BLaER1 (cell line): ENCODE measurements at regions not wholly inside any gene's neighbourhood (a gene's known extent, or its start where the extent isn't known, plus 50 kb on each side); places are given as distances from the start of the nearest gene placed in this dataset.

Experiments used
- H3K27ac ChIP-seq: shearing (Covaris generic); formaldehyde crosslinking; 2 replicates; pipeline ENCODE4 v1.8.1; 2022
- H3K27me3 ChIP-seq: shearing (Covaris generic); formaldehyde crosslinking; 2 replicates; pipeline ENCODE4 v1.8.1; 2022
- H3K36me3 ChIP-seq: shearing (Covaris generic); formaldehyde crosslinking; 2 replicates; pipeline ENCODE4 v1.8.1; 2022
- H3K4me1 ChIP-seq: shearing (Covaris generic); formaldehyde crosslinking; 2 replicates; pipeline ENCODE4 v1.8.1; 2022
- H3K4me2 ChIP-seq: shearing (Covaris generic); formaldehyde crosslinking; 2 replicates; pipeline ENCODE4 v1.8.1; 2022
- H3K4me3 ChIP-seq: shearing (Covaris generic); formaldehyde crosslinking; 2 replicates; pipeline ENCODE4 v1.8.1; 2022
- H3K9ac ChIP-seq: shearing (Covaris generic); formaldehyde crosslinking; 2 replicates; pipeline ENCODE4 v1.8.1; 2022
- H3K9me3 ChIP-seq: shearing (Covaris generic); formaldehyde crosslinking; 2 replicates; pipeline ENCODE4 v1.8.1; 2022
- H4K20me1 ChIP-seq: shearing (Covaris generic); formaldehyde crosslinking; 2 replicates; pipeline ENCODE4 v1.8.1; 2022
- Cebpa-rat ChIP-seq: shearing (Covaris generic); IDR thresholded peaks from 2 replicates; pipeline ENCODE4 v1.8.1; 2022

DNA sequence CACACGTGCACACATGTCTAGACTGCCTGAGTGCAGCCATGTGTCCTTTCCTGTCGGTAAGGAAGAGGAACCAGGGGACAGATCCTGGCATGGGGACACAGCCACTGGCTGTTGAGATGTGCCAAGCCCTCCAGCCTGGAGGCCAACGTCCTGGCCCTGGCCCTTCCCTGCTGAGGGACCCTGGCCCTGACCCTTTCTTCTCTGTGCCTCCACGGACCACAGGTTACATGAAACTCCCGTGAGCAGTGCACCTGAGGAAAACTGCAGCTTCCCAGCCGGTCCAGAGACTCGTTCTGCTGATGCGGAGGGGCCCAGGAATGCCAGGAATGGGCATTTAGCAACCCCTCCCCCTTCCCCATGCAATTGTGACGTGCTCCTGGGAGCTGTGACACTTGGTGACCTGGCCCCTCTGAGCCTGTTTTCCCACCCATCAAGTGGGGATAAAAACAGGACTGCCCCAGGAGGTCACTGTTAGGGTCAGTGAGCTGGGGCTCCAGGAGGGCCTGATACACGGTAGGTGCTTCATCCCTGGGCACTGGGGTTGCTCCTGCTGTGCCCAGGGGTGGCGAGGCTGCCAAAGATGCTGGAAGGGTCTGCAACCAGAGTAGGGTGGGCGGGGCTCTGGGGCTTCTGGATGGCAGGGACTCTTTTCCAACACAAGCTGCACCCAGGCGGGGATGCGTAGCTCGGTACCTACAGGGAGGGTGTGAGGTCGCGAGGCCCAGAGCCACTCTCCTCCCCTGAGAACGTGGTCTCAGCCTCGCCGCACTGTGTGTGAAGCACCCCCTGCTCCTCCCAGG, 151.5 kb downstream of the C9orf50 start:
- H3K4me1 ChIP-seq = peaks cover 93% of the 10 kb centered on the region
- no peak overlapping the region for H3K27ac ChIP-seq
- H3K4me3 ChIP-seq = no peak overlapping the region
- H3K9me3 ChIP-seq = peaks cover under 1% of the 10 kb centered on the region
- H3K27me3 ChIP-seq = no peaks in the 10 kb centered on the region
- no peaks in the 10 kb centered on the region for H3K36me3 ChIP-seq
- H4K20me1 ChIP-seq = no peaks in the 10 kb centered on the region
- H3K4me2 ChIP-seq = peak overlapping the region; percentile 46
- TF ChIP-seq Cebpa-rat = no peak
- H3K9ac ChIP-seq = no peak overlapping the region

DNA sequence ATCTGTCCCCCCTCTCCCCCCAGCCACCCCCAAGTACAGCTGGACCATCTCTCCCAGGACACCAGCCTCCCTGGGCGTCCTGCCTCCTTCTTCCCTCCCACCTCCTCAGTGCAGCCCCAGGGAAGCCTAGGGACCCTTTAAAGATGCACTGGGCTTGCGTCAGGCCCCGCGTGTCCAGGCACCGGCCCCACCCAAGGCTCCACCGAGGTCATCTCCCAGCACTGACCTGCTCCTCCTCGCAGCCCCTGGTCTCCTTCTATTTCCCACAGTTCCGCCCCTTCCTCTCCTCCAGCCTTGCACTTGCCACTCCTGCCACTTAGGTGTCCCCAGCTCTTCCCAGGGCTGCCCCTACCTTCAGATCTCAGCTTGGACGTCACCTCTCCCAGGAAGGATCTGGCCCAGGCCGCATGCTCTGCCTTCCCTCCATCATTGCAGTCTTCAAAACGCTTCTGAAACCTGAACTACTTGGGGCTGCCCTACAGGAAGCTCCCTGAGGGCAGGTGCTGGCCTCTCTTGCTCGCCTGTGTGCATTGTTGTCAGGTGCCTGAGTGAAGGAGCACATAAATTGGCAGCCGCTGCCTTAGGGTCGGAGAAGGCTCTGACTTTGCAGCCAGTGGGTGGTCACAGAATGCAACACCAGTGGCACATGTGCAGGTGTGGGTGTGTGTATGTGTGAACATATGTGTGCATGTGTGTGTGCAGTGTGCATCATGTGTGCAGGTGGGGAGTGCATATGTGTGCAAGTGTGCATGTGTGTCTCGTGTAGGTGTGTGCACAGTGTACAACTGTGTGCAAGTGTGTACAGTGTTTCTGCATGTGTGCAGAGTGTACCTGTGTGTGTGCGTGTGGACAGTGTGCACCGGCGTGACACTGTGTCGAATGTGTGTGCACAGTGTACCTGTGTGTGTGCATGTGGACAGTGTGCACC, 152.9 kb downstream of the C9orf50 start:
- no peak for TF ChIP-seq Cebpa-rat
- Histone ChIP-seq H3K27ac (peak overlapping the region; percentile 71; the same call in 1 of the 2 replicates), H3K36me3 (no peaks in the 10 kb centered on the region), H3K4me1 (peaks cover 92% of the 10 kb centered on the region), H4K20me1 (no peaks in the 10 kb centered on the region), H3K27me3 (no peaks in the 10 kb centered on the region), H3K9ac (peak overlapping the region; percentile 68; the same call in 1 of the 2 replicates), H3K9me3 (no peaks in the 10 kb centered on the region), H3K4me2 (peak overlapping the region; percentile 86), H3K4me3 (no peak overlapping the region)

DNA sequence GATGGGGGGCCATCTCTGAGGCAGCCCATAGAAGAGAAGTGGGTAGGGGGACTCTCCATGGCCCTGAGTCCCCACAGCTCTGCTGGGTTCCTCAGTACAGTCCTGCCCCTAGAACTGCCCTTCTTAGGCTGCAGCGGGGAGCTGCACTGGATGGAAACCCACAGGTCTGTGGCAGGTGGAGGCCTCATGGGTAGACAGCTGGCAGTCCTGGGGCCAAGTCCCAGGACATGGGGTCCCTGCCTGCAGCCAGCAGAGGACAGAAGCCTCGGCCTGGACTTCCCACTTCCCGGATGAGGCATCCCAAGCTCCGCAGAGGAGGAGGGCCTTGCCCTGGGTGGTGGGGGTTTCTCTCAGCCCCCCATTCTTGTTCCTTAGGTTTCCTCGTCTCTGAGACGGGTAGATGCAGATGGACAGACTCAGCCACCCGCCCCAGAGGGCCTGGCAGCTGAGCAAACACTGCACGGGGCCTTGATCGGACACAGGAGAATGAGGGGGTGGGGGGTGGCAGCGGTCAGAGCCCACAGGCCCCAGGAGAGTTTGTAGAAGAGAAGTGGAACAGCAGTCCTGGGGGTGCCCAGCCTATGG, 153.8 kb downstream of the C9orf50 start:
- no peak for TF ChIP-seq Cebpa-rat
- no peaks in the 10 kb centered on the region for H3K9me3 ChIP-seq
- H4K20me1 ChIP-seq = no peaks in the 10 kb centered on the region
- H3K4me2 ChIP-seq = peak overlapping the region; percentile 86
- H3K4me3 ChIP-seq = no peak overlapping the region
- H3K27me3 ChIP-seq = no peaks in the 10 kb centered on the region
- peak overlapping the region; percentile 68 for H3K9ac ChIP-seq
- no peaks in the 10 kb centered on the region for H3K36me3 ChIP-seq
- H3K4me1 ChIP-seq = peaks cover 90% of the 10 kb centered on the region
- H3K27ac ChIP-seq = peak overlapping the region; percentile 71

DNA sequence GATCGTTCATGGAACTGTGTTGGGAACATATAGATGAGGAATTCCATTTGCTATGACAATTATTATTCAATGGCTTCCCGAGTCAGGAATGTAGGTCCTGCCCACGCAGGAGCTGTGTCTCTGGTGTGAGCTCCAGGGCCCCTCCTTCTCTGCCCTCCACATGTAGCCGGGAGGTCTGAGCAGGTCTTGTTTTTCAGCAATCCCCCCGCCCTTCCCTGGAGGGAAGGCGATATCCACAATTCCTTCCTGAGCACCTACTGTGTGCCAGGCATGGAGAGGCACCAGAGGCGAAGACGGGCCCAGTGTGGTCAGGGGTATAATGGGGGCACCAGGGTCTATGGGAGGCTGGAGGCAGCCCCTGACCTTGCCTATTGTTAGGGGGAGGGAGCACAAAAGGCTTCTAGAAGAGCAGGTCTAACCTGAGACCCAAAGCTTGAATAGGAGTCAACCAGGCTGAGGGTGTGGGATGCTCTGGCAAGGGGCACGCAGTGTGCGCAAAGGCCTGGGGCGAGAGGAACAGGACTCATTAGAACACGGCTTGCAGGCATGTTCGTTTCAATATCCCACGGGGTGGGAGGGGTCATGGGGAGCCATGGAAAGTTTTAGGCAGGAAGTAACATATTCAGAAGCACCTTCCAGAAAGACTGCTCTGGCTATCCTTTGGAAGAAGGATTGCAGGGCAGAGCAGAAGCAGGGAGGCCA, 154.9 kb downstream of the C9orf50 start:
- H3K9ac ChIP-seq = no peak overlapping the region
- no peak for TF ChIP-seq Cebpa-rat
- no peak overlapping the region for H3K4me3 ChIP-seq
- H4K20me1 ChIP-seq = no peaks in the 10 kb centered on the region
- no peaks in the 10 kb centered on the region for H3K36me3 ChIP-seq
- peak overlapping the region; percentile 86 for H3K4me2 ChIP-seq
- no peaks in the 10 kb centered on the region for H3K9me3 ChIP-seq
- no peak overlapping the region for H3K27ac ChIP-seq
- no peaks in the 10 kb centered on the region for H3K27me3 ChIP-seq
- H3K4me1 ChIP-seq = peaks cover 90% of the 10 kb centered on the region

DNA sequence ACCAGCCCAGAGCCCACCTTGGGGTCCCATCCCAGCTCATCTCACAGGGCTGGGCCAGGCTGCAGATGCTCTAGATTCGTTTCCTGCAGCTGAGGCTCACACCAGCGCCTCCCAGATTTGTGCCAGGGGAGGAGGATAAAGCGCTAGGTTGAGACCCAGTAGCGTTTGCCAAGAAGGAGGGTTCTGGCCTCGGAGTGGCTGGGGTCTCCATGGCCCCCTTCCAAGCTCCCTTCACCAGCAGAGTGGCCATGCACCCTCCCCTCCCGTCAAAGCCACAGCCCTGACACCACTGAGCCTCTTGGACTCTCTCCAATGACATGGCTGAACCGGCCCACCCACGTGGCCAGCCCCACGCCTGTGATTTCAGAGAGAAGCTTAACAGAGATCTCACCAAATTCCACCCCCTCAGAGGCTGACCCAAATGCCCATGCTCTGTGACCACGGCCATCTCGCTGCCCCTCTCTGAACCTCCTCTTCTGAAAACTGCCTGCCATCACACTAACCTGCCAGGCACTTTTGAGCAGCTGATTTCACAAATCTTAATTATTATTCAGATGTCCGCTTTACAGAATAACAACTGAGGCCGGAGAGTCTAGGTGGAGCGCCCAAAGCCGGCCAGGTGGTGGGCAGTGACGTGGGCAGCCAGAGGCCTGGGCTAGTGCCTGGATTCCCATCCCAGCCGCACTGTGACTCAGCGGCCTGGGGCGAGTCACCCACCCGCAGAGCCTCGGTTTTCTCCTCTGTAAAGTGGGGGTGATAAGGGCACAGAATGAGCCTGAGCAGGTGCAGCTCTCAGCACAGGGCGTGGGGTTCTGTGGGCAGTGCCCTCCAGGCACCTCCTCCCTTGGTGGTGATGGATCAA, 155.7 kb downstream of the C9orf50 start:
- Histone ChIP-seq H3K36me3 (no peaks in the 10 kb centered on the region), H3K9me3 (no peaks in the 10 kb centered on the region), H3K4me1 (peaks cover 89% of the 10 kb centered on the region), H3K27ac (peak overlapping the region; percentile 52; the same call in 1 of the 2 replicates), H3K27me3 (no peaks in the 10 kb centered on the region), H3K4me2 (peak overlapping the region; percentile 86), H3K4me3 (no peak overlapping the region), H4K20me1 (no peaks in the 10 kb centered on the region), H3K9ac (0 out of 2 replicates have a peak overlapping the region, but pooled peaks have one; percentile 14)
- no peak for TF ChIP-seq Cebpa-rat

DNA sequence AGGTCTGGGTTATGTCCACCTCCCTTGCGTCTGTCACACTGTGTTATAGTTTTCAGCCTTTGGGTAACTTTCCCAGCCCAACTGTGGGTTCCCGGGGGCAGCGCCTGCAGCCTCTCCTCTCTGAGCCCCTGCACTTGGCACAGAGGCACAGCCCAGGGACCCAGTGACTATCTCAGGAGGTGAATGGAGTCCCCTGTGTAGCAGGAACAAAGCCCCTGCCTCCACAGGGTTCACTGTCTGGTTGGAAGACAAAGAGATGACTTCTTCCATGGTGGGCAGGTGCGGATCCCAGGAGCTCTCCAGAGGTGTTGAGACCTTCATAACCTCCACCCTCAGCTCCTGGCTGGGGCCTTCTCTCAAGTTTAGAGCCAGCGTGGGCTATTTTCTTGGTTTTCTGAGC, 156.9 kb downstream of the C9orf50 start:
- no peaks in the 10 kb centered on the region for H3K27me3 ChIP-seq
- H3K9me3 ChIP-seq = no peaks in the 10 kb centered on the region
- H3K4me2 ChIP-seq = no peak overlapping the region
- no peak overlapping the region for H3K4me3 ChIP-seq
- H3K36me3 ChIP-seq = no peaks in the 10 kb centered on the region
- H3K27ac ChIP-seq = peak overlapping the region; percentile 44
- H3K9ac ChIP-seq = no peak overlapping the region
- H4K20me1 ChIP-seq = no peaks in the 10 kb centered on the region
- H3K4me1 ChIP-seq = peaks cover 87% of the 10 kb centered on the region
- TF ChIP-seq Cebpa-rat = no peak

DNA sequence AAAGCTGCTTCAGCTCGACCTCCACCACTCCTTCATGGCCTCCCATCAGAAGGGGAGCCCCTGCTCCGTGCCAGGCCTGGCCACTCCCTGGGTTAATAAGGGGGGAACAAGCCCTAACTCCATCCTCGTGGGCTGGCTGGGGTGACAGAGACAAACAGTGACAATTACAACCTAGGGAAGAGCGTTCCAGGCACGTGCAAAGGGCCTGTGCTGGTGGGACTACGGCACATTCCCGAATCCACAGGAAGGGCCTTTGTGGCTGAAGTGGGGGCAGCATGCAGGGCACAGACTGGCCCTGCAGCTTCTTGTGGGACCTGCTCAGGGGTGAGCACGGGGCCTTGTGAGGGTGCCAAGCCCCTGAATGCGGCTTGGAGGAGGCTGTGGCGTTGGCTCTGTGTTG, 157.4 kb downstream of the C9orf50 start:
- no peaks in the 10 kb centered on the region for H3K9me3 ChIP-seq
- H3K4me3 ChIP-seq = no peak overlapping the region
- no peaks in the 10 kb centered on the region for H3K27me3 ChIP-seq
- peaks cover 89% of the 10 kb centered on the region for H3K4me1 ChIP-seq
- H4K20me1 ChIP-seq = no peaks in the 10 kb centered on the region
- H3K36me3 ChIP-seq = no peaks in the 10 kb centered on the region
- peak overlapping the region; percentile 44 for H3K27ac ChIP-seq
- TF ChIP-seq Cebpa-rat = no peak
- no peak overlapping the region for H3K4me2 ChIP-seq
- H3K9ac ChIP-seq = no peak overlapping the region

DNA sequence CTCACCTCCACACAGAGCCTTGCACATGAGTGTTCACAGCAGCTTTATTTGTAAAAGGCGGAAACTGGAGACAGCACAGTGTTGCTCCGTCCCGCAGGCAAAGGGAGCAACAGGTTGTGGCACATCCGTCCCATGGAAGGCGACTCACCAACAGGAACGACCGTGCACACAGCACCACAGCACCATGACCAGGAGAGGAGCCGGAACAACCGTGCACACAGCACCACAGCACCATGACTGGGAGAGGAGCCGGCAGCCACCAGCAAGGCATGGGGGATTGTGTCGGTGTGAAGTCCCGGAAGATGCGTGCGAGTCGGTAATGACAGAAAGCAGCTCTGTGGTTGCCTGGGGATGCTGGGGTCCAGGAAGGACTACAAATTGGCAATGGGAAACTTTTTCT, 158.5 kb downstream of the C9orf50 start:
- no peaks in the 10 kb centered on the region for H4K20me1 ChIP-seq
- no peak for TF ChIP-seq Cebpa-rat
- H3K27me3 ChIP-seq = no peaks in the 10 kb centered on the region
- H3K4me3 ChIP-seq = no peak overlapping the region
- peaks cover 91% of the 10 kb centered on the region for H3K4me1 ChIP-seq
- 0 out of 2 replicates have a peak overlapping the region, but pooled peaks have one; percentile 99 for H3K27ac ChIP-seq
- no peaks in the 10 kb centered on the region for H3K36me3 ChIP-seq
- H3K4me2 ChIP-seq = peak overlapping the region; percentile 96
- H3K9ac ChIP-seq = no peak overlapping the region
- H3K9me3 ChIP-seq = no peaks in the 10 kb centered on the region
